HepG2 (cell line): ENCODE measurements at regions not wholly inside any gene's neighbourhood (a gene's known extent, or its start where the extent isn't known, plus 50 kb on each side); places are given as distances from the start of the nearest gene placed in this dataset.

ENCODE experiments used
- ATAC-seq: fragments of 200-7000 bp; cut with Tn5 transposase; 3 replicates; pipeline ENCODE4 v1.9.1; 2020; ENCODE audit warnings: mild to moderate bottlenecking, moderate library complexity
- BruUV-seq: library from RNA; stranded (reverse); fragments of 400-500 nt; replicated peaks from 2 replicates; lab custom pipeline; 2021; lab: Mats Ljungman, UMichigan
- CTCF ChIA-PET: fragments of 300-600 bp; formaldehyde crosslinking; extraction: SDS; loops from one replicate; lab custom pipeline; 2021; ENCODE audit warnings: low total read pairs, inconsistent platforms, low intra/inter-chr PET ratio; lab: Yijun Ruan, JAX
- POLR2A ChIA-PET: fragments of 350-600 bp; sonication (Branson Sonifier 250); formaldehyde crosslinking; loops from one replicate; lab custom pipeline; 2020; ENCODE audit warnings: antibody characterized with exemption, inconsistent platforms; lab: Yijun Ruan, JAX
- DNase-seq: peaks from one replicate; pipeline ENCODE4 v3.0.0-alpha.2; 2015; ENCODE audit warnings: low spot score
- FAIRE-seq: peaks from 3 replicates; lab custom pipeline; 2011; peaks lifted over from hg19 to GRCh38; lab: Jason Lieb, UNC
- H2AFZ ChIP-seq: one replicate; pipeline ENCODE4 v1.6.1; 2011; ENCODE audit warnings: low read length, inconsistent platforms
- H3K27ac ChIP-seq: fragments of 300-600 bp; 3 replicates; pipeline ENCODE4 v1.8.0; 2011; ENCODE audit warnings: mixed run types, mild to moderate bottlenecking, mixed read lengths, low read length, inconsistent platforms; ENCODE audit not compliant: insufficient read depth; ENCODE audit errors: extremely low read length
- H3K27me3 ChIP-seq, 2 experiments: fragments of 200-600 bp in 1 of 2; 2 replicates in 1 of 2; 3 replicates in 1 of 2; pipeline versions ENCODE4 v1.6.0 to v1.8.0; 2011; ENCODE audit warnings: low read length in 2 of 2, mild to moderate bottlenecking in 2 of 2, moderate library complexity in 2 of 2, inconsistent platforms in 1 of 2; ENCODE audit not compliant: insufficient read depth in 2 of 2, control insufficient read depth in 1 of 2
- H3K36me3 ChIP-seq, 2 experiments: fragments of 200-600 bp in 1 of 2; replicated peaks in 1 of 2; 2 replicates in 1 of 2; 3 replicates in 1 of 2; pipeline versions ENCODE4 v1.5.1 to v1.8.0; 2011; ENCODE audit warnings: low read length in 2 of 2, inconsistent platforms in 1 of 2; ENCODE audit not compliant: insufficient read depth in 2 of 2, control insufficient read depth in 1 of 2
- H3K4me1 ChIP-seq: 2 replicates; pipeline ENCODE4 v1.5.1; 2012; ENCODE audit warnings: low read length, inconsistent platforms; ENCODE audit not compliant: insufficient read depth
- H3K4me2 ChIP-seq: 2 replicates; pipeline ENCODE4 v1.6.0; 2011; ENCODE audit warnings: low read depth, low read length, inconsistent platforms
- H3K4me3 ChIP-seq, 3 experiments: fragments of 200-600 bp in 1 of 3; sonication (generic), shearing (Covaris generic) in 1 of 3; replicated peaks in 1 of 3; 2 replicates each; pipeline ENCODE4 v1.5.1; 2011 to 2016; ENCODE audit warnings: low read length in 3 of 3, inconsistent platforms in 2 of 3, low read depth in 2 of 3, mild to moderate bottlenecking in 2 of 3, control low read depth in 1 of 3, mixed read lengths in 1 of 3; ENCODE audit not compliant: insufficient read depth in 1 of 3
- H3K79me2 ChIP-seq: one replicate; pipeline ENCODE4 v1.6.1; 2011; ENCODE audit warnings: low read length, inconsistent platforms; ENCODE audit not compliant: insufficient read depth
- H3K9ac ChIP-seq: 2 replicates; pipeline ENCODE4 v1.6.0; 2011; ENCODE audit warnings: mild to moderate bottlenecking, low read depth, low read length, inconsistent platforms; ENCODE audit not compliant: insufficient read depth
- H3K9me3 ChIP-seq: 2 replicates; pipeline ENCODE4 v1.5.1; 2012; ENCODE audit warnings: mild to moderate bottlenecking, low read length
- H4K20me1 ChIP-seq: 2 replicates; pipeline ENCODE4 v1.6.0; 2011; ENCODE audit warnings: inconsistent platforms, mild to moderate bottlenecking, low read length, moderate library complexity; ENCODE audit not compliant: insufficient read depth
- ARHGAP35 ChIP-seq: sonication (generic); formaldehyde crosslinking; IDR thresholded peaks from 2 replicates; pipeline ENCODE4 v1.9.0; 2022; ENCODE audit warnings: mild to moderate bottlenecking, inconsistent platforms, moderate library complexity, missing genetic modification reagents, borderline replicate concordance
- ATF4 ChIP-seq, 2 experiments: fragments of 450-650 bp in 1 of 2; sonication (generic) in 1 of 2; formaldehyde crosslinking; IDR thresholded peaks; 2 replicates each; pipeline versions ENCODE4 v1.5.0 to v1.8.0; 2020 to 2022; ENCODE audit warnings: mild to moderate bottlenecking in 1 of 2, missing genetic modification reagents in 1 of 2
- FOXA3 ChIP-seq: IDR thresholded peaks from 2 replicates; pipeline ENCODE4 v1.6.1; 2016; ENCODE audit warnings: missing genetic modification reagents, missing compliant biosample characterization
- FOXP4 ChIP-seq: sonication (generic); formaldehyde crosslinking; IDR thresholded peaks from 2 replicates; pipeline ENCODE4 v1.4.0; 2020; ENCODE audit warnings: missing genetic modification reagents
- GATAD2A ChIP-seq: IDR thresholded peaks from 2 replicates; pipeline ENCODE4 v1.6.1; 2016
- HDAC2 ChIP-seq: sonication (generic); formaldehyde crosslinking; IDR thresholded peaks from 2 replicates; pipeline ENCODE4 v1.4.0; 2020; ENCODE audit warnings: missing genetic modification reagents
- KDM2A ChIP-seq: sonication (generic); formaldehyde crosslinking; IDR thresholded peaks from 2 replicates; pipeline ENCODE4 v1.4.0; 2020; ENCODE audit warnings: low read depth, missing genetic modification reagents, borderline replicate concordance
- PITX1 ChIP-seq: sonication (generic); formaldehyde crosslinking; IDR thresholded peaks from 2 replicates; pipeline ENCODE4 v1.5.1; 2020; ENCODE audit warnings: mild to moderate bottlenecking, missing genetic modification reagents
- RBFOX2 ChIP-seq: fragments of 200-400 bp; formaldehyde crosslinking; IDR thresholded peaks from 2 replicates; pipeline ENCODE4 v1.6.1; 2017; ENCODE audit warnings: low read depth, mild to moderate bottlenecking, low read length
- SIX4 ChIP-seq: sonication (generic); formaldehyde crosslinking; IDR thresholded peaks from 2 replicates; pipeline ENCODE4 v1.4.0; 2020; ENCODE audit warnings: missing genetic modification reagents
- TCF12 ChIP-seq, 2 experiments: fragments of 450-650 bp in 1 of 2; sonication (generic) in 1 of 2; formaldehyde crosslinking in 1 of 2; IDR thresholded peaks; 2 replicates each; pipeline versions ENCODE4 v1.6.1 to v1.8.0; 2017 to 2022; ENCODE audit warnings: antibody characterized with exemption in 1 of 2, mild to moderate bottlenecking in 1 of 2, missing genetic modification reagents in 1 of 2, moderate library complexity in 1 of 2
- TCF7 ChIP-seq: sonication (generic); IDR thresholded peaks from 2 replicates; pipeline ENCODE4 v1.6.1; 2016; ENCODE audit warnings: antibody characterized with exemption, low read depth
- TFE3 ChIP-seq: IDR thresholded peaks from 2 replicates; pipeline ENCODE4 v1.6.1; 2016
- ZNF143 ChIP-seq: sonication (generic); formaldehyde crosslinking; IDR thresholded peaks from 2 replicates; pipeline ENCODE4 v1.4.0; 2020; ENCODE audit warnings: missing genetic modification reagents
- ZNF362 ChIP-seq: sonication (generic); formaldehyde crosslinking; IDR thresholded peaks from 2 replicates; pipeline ENCODE4 v1.4.0; 2020; ENCODE audit warnings: missing genetic modification reagents, mild to moderate bottlenecking, borderline replicate concordance
- ZNF879 ChIP-seq: sonication (generic); formaldehyde crosslinking; IDR thresholded peaks from 2 replicates; pipeline ENCODE4 v1.8.1; 2023; ENCODE audit warnings: missing genetic modification reagents
- WGBS: methylation state at CpG from one replicate; pipeline ENCODE4 v1.1.6; 2017; ENCODE audit warnings: low lambda C conversion rate; 5-methylcytosine and 5-hydroxymethylcytosine counted together
- in situ Hi-C: cut with HindIII; loops from 2 replicates; pipeline ENCODE4 v1.10.0; 2017; ENCODE audit warnings: low pct_unique_long_range_greater_than_20kb; ENCODE audit not compliant: extremely low pct_ligation_motif_present
- intact Hi-C: fragments of 100-400 bp; cut with micrococcal nuclease; formaldehyde crosslinking; loops from one replicate; pipeline ENCODE4 v1.10.0; 2022; ENCODE audit not compliant: unreplicated experiment

- TF ChIP-seq TCF12 (IDR thresholded peaks at IDR 0.05): no peak
- TF ChIP-seq TCF12 (CRISPR knock-in tag; IDR thresholded peaks at IDR 0.05): no peak
Observed at GRCh38 chr1:203995228-203995627, 77.7 kb upstream of the SOX13 start (continued).

- CTCF ChIA-PET: no interaction called here
- H3K4me1 ChIP-seq: peaks cover 18% of the 10 kb centered on the region
- ATAC-seq (peak; percentile 78), FAIRE-seq (no peak), DNase-seq (peak; percentile 59)
- H3K4me3 ChIP-seq: no peak overlapping the region
- POLR2A ChIA-PET: no interaction called here
- H3K9me3 ChIP-seq: no peaks in the 10 kb centered on the region
- H3K36me3 ChIP-seq: no peaks in the 10 kb centered on the region
- H3K9ac ChIP-seq: no peak overlapping the region
- in situ Hi-C loops: no loop called here
- no TSS peak for BruUV-seq
- no peak overlapping the region for H3K27ac ChIP-seq
- WGBS: 5% methylated on average over 4 of the region's 4 CpGs
- H3K27me3 ChIP-seq: peaks cover 0 to 3% of the 10 kb centered on the region in 2 experiments; a peak in 1 of 5 replicates
- H3K4me2 ChIP-seq: no peak overlapping the region
- no peaks in the 10 kb centered on the region for H3K79me2 ChIP-seq
- no peaks in the 10 kb centered on the region for H4K20me1 ChIP-seq
- H2AFZ ChIP-seq: no peak overlapping the region
- intact Hi-C loops: no loop called here
- 0 out of 4 replicates have a peak, but pooled peaks of 1 of the 2 experiments have one; percentile 33 for TF ChIP-seq ATF4 (CRISPR knock-in tag; IDR thresholded peaks at IDR 0.05)
- TF ChIP-seq FOXA3 (CRISPR knock-in tag): peak; percentile 29; the same call in 1 of the 2 replicates
- TF ChIP-seq HDAC2 (CRISPR knock-in tag): no peak
- 0 out of 2 replicates have a peak, but pooled peaks have one; percentile 27 for TF ChIP-seq GATAD2A
- peak; percentile 57; the same call in 1 of the 2 replicates for TF ChIP-seq SIX4 (CRISPR knock-in tag)
- 0 out of 2 replicates have a peak, but pooled peaks have one; percentile 24 for TF ChIP-seq TFE3
- 0 out of 2 replicates have a peak, but pooled peaks have one; percentile 15 for TF ChIP-seq FOXP4 (CRISPR knock-in tag)
- no peak for TF ChIP-seq ZNF362 (CRISPR knock-in tag)
- TF ChIP-seq KDM2A (CRISPR knock-in tag): no peak
- no peak for TF ChIP-seq PITX1 (CRISPR knock-in tag)
- TF ChIP-seq ARHGAP35 (CRISPR knock-in tag): no peak
- no peak for TF ChIP-seq ZNF879 (CRISPR knock-in tag)
- peak; percentile 62 for TF ChIP-seq TCF7
- TF ChIP-seq RBFOX2: no peak
- TF ChIP-seq ZNF143: 0 out of 2 replicates have a peak, but pooled peaks have one; percentile 18
Observed at GRCh38 chr1:203996126-203996525, 76.8 kb upstream of the SOX13 start.
